ENCODE measurements at regions not wholly inside any gene's neighbourhood (a gene's known extent, or its start where the extent isn't known, plus 50 kb on each side); places are given as distances from the start of the nearest gene placed in this dataset.

- Histone ChIP-seq H3K79me2 (ENCODE audit: low read depth) (peaks cover 7% of the 10 kb centered on the region), H3K9me3 (ENCODE audit: insufficient read depth, low read depth) (no peaks in the 10 kb centered on the region), H3K27me3 (ENCODE audit: insufficient read depth, low read depth) (no peaks in the 10 kb centered on the region), H4K20me1 (ENCODE audit: insufficient read depth) (no peaks in the 10 kb centered on the region), H3K36me3 (ENCODE audit: low read depth) (no peaks in the 10 kb centered on the region), H3K4me3 (no peak overlapping the region), H3K9me2 (ENCODE audit: insufficient read depth) (no peaks in the 10 kb centered on the region), H3K4me2 (no peak overlapping the region), H3K4me1 (replicated peaks; ENCODE audit: insufficient read depth) (peaks cover 14% of the 10 kb centered on the region), H3K27ac (no peak overlapping the region), H2AFZ (no peak overlapping the region), H3F3A (ENCODE audit: insufficient read depth, low read depth) (peaks cover 17% of the 10 kb centered on the region; the same call in 1 of the 2 replicates)
- intact Hi-C loops (cut with micrococcal nuclease; ENCODE audit: unreplicated experiment) = no loop called here
- BruUV-seq (replicated peaks) = no TSS peak
- no peak for DNase-seq
- CTCF ChIA-PET = interaction anchor here (0.6 kb wide), 1 partner anchor 444 kb away, joined by 6 read pairs; no protein-coding TSS in a partner anchor
- POLR2A ChIA-PET (ENCODE audit: unreplicated experiment) = no interaction called here
- TF ChIP-seq CTCF (conservative IDR thresholded peaks at IDR 0.05) (no peak), EZH2 (IDR thresholded peaks at IDR 0.05; ENCODE audit: low read depth) (no peak)
Observed at GRCh38 chr16:85550422-85550864, 62.7 kb upstream of the GSE1 start.

GRCh38 chr16:85550953-85551924 is 61.9 kb upstream of the GSE1 start:
- BruUV-seq (replicated peaks) = no TSS peak
- Histone ChIP-seq H3K4me3 (no peak overlapping the region), H3K27me3 (ENCODE audit: insufficient read depth, low read depth) (no peaks in the 10 kb centered on the region), H3K79me2 (ENCODE audit: low read depth) (peaks cover 15% of the 10 kb centered on the region), H3K4me1 (replicated peaks; ENCODE audit: insufficient read depth) (peaks cover 14% of the 10 kb centered on the region), H3K9me3 (ENCODE audit: insufficient read depth, low read depth) (no peaks in the 10 kb centered on the region), H2AFZ (no peak overlapping the region), H4K20me1 (ENCODE audit: insufficient read depth) (no peaks in the 10 kb centered on the region), H3K9me2 (ENCODE audit: insufficient read depth) (no peaks in the 10 kb centered on the region), H3K4me2 (no peak overlapping the region), H3K36me3 (ENCODE audit: low read depth) (no peaks in the 10 kb centered on the region), H3F3A (ENCODE audit: insufficient read depth, low read depth) (peaks cover 14% of the 10 kb centered on the region; the same call in 1 of the 2 replicates), H3K27ac (no peak overlapping the region)
- intact Hi-C loops (cut with micrococcal nuclease; ENCODE audit: unreplicated experiment) = no loop called here
- ChIA-PET CTCF (interaction anchor here (0.6 kb wide), 1 partner anchor 180 kb away, joined by 3 read pairs; no protein-coding TSS in a partner anchor), POLR2A (ENCODE audit: unreplicated experiment) (no interaction called here)
- no peak for DNase-seq
- TF ChIP-seq EZH2 (IDR thresholded peaks at IDR 0.05; ENCODE audit: low read depth) (no peak), CTCF (conservative IDR thresholded peaks at IDR 0.05) (no peak)

- Histone ChIP-seq H3K27me3 (ENCODE audit: insufficient read depth, low read depth) (no peaks in the 10 kb centered on the region), H3K4me2 (peak overlapping the region; percentile 83), H3K27ac (no peak overlapping the region), H3K9me3 (ENCODE audit: insufficient read depth, low read depth) (no peaks in the 10 kb centered on the region), H3K4me3 (peak overlapping the region; percentile 72; the same call in 1 of the 2 replicates), H2AFZ (no peak overlapping the region), H3K79me2 (ENCODE audit: low read depth) (peaks cover 32% of the 10 kb centered on the region), H4K20me1 (ENCODE audit: insufficient read depth) (no peaks in the 10 kb centered on the region; the same call in 1 of the 2 replicates), H3K4me1 (replicated peaks; ENCODE audit: insufficient read depth) (peaks cover 10% of the 10 kb centered on the region), H3F3A (ENCODE audit: insufficient read depth, low read depth) (peaks cover 27% of the 10 kb centered on the region), H3K36me3 (ENCODE audit: low read depth) (no peaks in the 10 kb centered on the region), H3K9me2 (ENCODE audit: insufficient read depth) (no peaks in the 10 kb centered on the region)
- CTCF ChIA-PET = interaction anchor here (0.6 to 1.2 kb wide), 9 partner anchors 11 to 717 kb away, joined by 3 to 18 read pairs (median 6); no protein-coding TSS in a partner anchor
- BruUV-seq (replicated peaks) = no TSS peak
- POLR2A ChIA-PET (ENCODE audit: unreplicated experiment) = interaction anchor here (0.6 to 0.8 kb wide), 3 partner anchors 57 to 394 kb away, joined by 3 to 19 read pairs (median 6); no protein-coding TSS in a partner anchor
- intact Hi-C loops (cut with micrococcal nuclease; ENCODE audit: unreplicated experiment) = no loop called here
- TF ChIP-seq CTCF (conservative IDR thresholded peaks at IDR 0.05) (no peak), EZH2 (IDR thresholded peaks at IDR 0.05; ENCODE audit: low read depth) (no peak)
- DNase-seq = no peak
Observed at GRCh38 chr16:85552980-85553435, 60.1 kb upstream of the GSE1 start.

All from PC-9 (cell line).